ENCODE measurements at regions not wholly inside any gene's neighbourhood (a gene's known extent, or its start where the extent isn't known, plus 50 kb on each side); places are given as distances from the start of the nearest gene placed in this dataset.

GRCh38 chr6:19578481-19578880 lies 258.7 kb upstream of the ID4 start:
- TF ChIP-seq MAX (IDR thresholded peaks at IDR 0.05) (no peak), TAF1 (IDR thresholded peaks at IDR 0.05; ENCODE audit: low read depth) (no peak), NFIC (IDR thresholded peaks at IDR 0.05) (no peak), YY1 (IDR thresholded peaks at IDR 0.05; ENCODE audit: low read depth) (no peak)
